GM23338 (cell line): ENCODE measurements at regions not wholly inside any gene's neighbourhood (a gene's known extent, or its start where the extent isn't known, plus 50 kb on each side); places are given as distances from the start of the nearest gene placed in this dataset.
A peak's percentile ranks its signal among the peaks of the same experiment; 100 is the strongest.

Experiments
- ATAC-seq: fragments of 200-7000 bp; cut with Tn5 transposase; 3 replicates; pipeline ENCODE4 v1.9.1; 2020
- DNase-seq: peaks from one replicate; pipeline ENCODE4 v3.0.0-alpha.2; 2015; ENCODE audit warnings: low spot score
- H2AFZ ChIP-seq: fragments of 200-600 bp; sonication (generic); 2 replicates; pipeline ENCODE4 v1.8.0; 2016; ENCODE audit warnings: antibody characterized with exemption, mild to moderate bottlenecking, moderate library complexity
- H3F3A ChIP-seq: fragments of 200-600 bp; sonication (generic); replicated peaks from 2 replicates; pipeline ENCODE4 v1.8.0; 2017; ENCODE audit warnings: antibody characterized with exemption, mixed run types, low read depth
- H3K27ac ChIP-seq: fragments of 200-600 bp; sonication (generic); 2 replicates; pipeline ENCODE4 v1.6.1; 2016; ENCODE audit warnings: low read depth
- H3K27me3 ChIP-seq: fragments of 200-600 bp; sonication (generic); 2 replicates; pipeline ENCODE4 v1.8.0; 2016; ENCODE audit warnings: mild to moderate bottlenecking, mixed run types, moderate library complexity; ENCODE audit not compliant: insufficient read depth
- H3K36me3 ChIP-seq: fragments of 200-600 bp; sonication (generic); 2 replicates; pipeline ENCODE4 v1.8.0; 2016; ENCODE audit warnings: mild to moderate bottlenecking; ENCODE audit not compliant: insufficient read depth
- H3K4me1 ChIP-seq: fragments of 200-600 bp; sonication (generic); 2 replicates; pipeline ENCODE4 v1.8.0; 2016; ENCODE audit warnings: mild to moderate bottlenecking, moderate library complexity; ENCODE audit not compliant: insufficient read depth
- H3K4me2 ChIP-seq: fragments of 200-600 bp; sonication (generic); 2 replicates; pipeline ENCODE4 v1.7.1; 2017; ENCODE audit warnings: mixed run types
- H3K4me3 ChIP-seq: fragments of 200-600 bp; sonication (generic); 2 replicates; pipeline ENCODE4 v1.6.1; 2016; ENCODE audit warnings: mixed run types
- H3K79me2 ChIP-seq: fragments of 200-600 bp; sonication (generic); replicated peaks from 2 replicates; pipeline ENCODE4 v1.8.0; 2017; ENCODE audit warnings: mild to moderate bottlenecking; ENCODE audit not compliant: insufficient read depth
- H3K9me2 ChIP-seq: fragments of 200-600 bp; sonication (generic); 2 replicates; pipeline ENCODE4 v1.8.0; 2017; ENCODE audit not compliant: insufficient read depth
- H4K20me1 ChIP-seq: fragments of 200-600 bp; sonication (generic); replicated peaks from 2 replicates; pipeline ENCODE4 v1.8.0; 2017; ENCODE audit warnings: mild to moderate bottlenecking; ENCODE audit not compliant: insufficient read depth
- H3K27ac Mint-ChIP-seq: 2 replicates; pipeline ENCODE4 v1.8.0; 2020; ENCODE audit warnings: inconsistent platforms, mild to moderate bottlenecking, moderate library complexity, mixed read lengths
- H3K27me3 Mint-ChIP-seq: 3 replicates; pipeline ENCODE4 v1.8.0; 2022; ENCODE audit warnings: low read depth, mild to moderate bottlenecking, moderate library complexity, mixed read lengths, inconsistent platforms; ENCODE audit not compliant: insufficient read depth, poor library complexity
- H3K36me3 Mint-ChIP-seq: 3 replicates; pipeline ENCODE4 v1.8.0; 2021; ENCODE audit warnings: low read depth, mild to moderate bottlenecking, inconsistent platforms, moderate library complexity, mixed read lengths
- H3K4me1 Mint-ChIP-seq: 3 replicates; pipeline ENCODE4 v1.8.0; 2020; ENCODE audit warnings: mild to moderate bottlenecking, inconsistent platforms, mixed read lengths
- H3K4me3 Mint-ChIP-seq: 3 replicates; pipeline ENCODE4 v1.8.0; 2021; ENCODE audit warnings: moderate library complexity, mild to moderate bottlenecking, inconsistent platforms, mixed read lengths
- H3K9me3 Mint-ChIP-seq: 3 replicates; pipeline ENCODE4 v1.8.0; 2020; ENCODE audit warnings: moderate library complexity, mild to moderate bottlenecking, inconsistent platforms, mixed read lengths
- CTCF ChIP-seq, 2 experiments: fragments of 200-600 bp in 1 of 2; sonication (generic) in 1 of 2; conservative IDR thresholded peaks; 2 replicates each; pipeline versions ENCODE4 v1.5.1 to v1.6.1; 2016 to 2017; ENCODE audit warnings: antibody characterized with exemption in 2 of 2, low read depth in 2 of 2, mild to moderate bottlenecking in 2 of 2, moderate library complexity in 1 of 2
- ETS1 ChIP-seq: IDR thresholded peaks from 2 replicates; pipeline ENCODE4 v1.6.1; 2016; ENCODE audit warnings: antibody characterized with exemption
- EZH2phosphoT487 ChIP-seq: fragments of 200-600 bp; sonication (generic); IDR thresholded peaks from one replicate; pipeline ENCODE4 v1.8.1; 2018; ENCODE audit warnings: antibody characterized with exemption; ENCODE audit not compliant: unreplicated experiment
- POLR2AphosphoS5 ChIP-seq: IDR thresholded peaks from 2 replicates; pipeline ENCODE4 v1.6.1; 2016; ENCODE audit warnings: antibody characterized with exemption, low read depth
- REST ChIP-seq: IDR thresholded peaks from one replicate; pipeline ENCODE4 v1.6.1; 2018; ENCODE audit warnings: antibody characterized with exemption; ENCODE audit not compliant: unreplicated experiment
- STAT1 ChIP-seq: IDR thresholded peaks from one replicate; pipeline ENCODE4 v1.6.1; 2016; ENCODE audit warnings: antibody characterized with exemption; ENCODE audit not compliant: unreplicated experiment
- ZNF114 ChIP-seq: fragments of 250-450 bp; sonication (Bioruptor Pico); IDR thresholded peaks from 2 replicates; pipeline ENCODE4 v1.5.0; 2020; ENCODE audit warnings: mild to moderate bottlenecking, moderate library complexity
- ZNF331 ChIP-seq: fragments of 250-450 bp; sonication (Bioruptor Pico); IDR thresholded peaks from 2 replicates; pipeline ENCODE4 v1.5.0; 2020; ENCODE audit warnings: low read depth, mild to moderate bottlenecking, moderate library complexity
- ZNF462 ChIP-seq: fragments of 250-450 bp; sonication (Bioruptor Pico); IDR thresholded peaks from 2 replicates; pipeline ENCODE4 v1.5.0; 2020; ENCODE audit warnings: mild to moderate bottlenecking, moderate library complexity

GRCh38 chr4:151574968-151575367 is 166.0 kb downstream of the FHIP1A start:
- DNase-seq = no peak
- TF ChIP-seq CTCF (conservative IDR thresholded peaks at IDR 0.05; ENCODE audit: low read depth in 2 of 2) (no peak), POLR2AphosphoS5 (no peak), ZNF114 (CRISPR knock-in tag) (no peak), EZH2phosphoT487 (no peak), ETS1 (no peak), REST (no peak), ZNF462 (CRISPR knock-in tag) (no peak), STAT1 (no peak), ZNF331 (CRISPR knock-in tag) (no peak)
- H3K9me3 Mint-ChIP-seq = no peaks in the 10 kb centered on the region
- Histone ChIP-seq H2AFZ (no peak overlapping the region), H3K79me2 (peaks cover 9% of the 10 kb centered on the region), H3F3A (no peaks in the 10 kb centered on the region), H3K4me2 (no peak overlapping the region), H3K4me3 (no peak overlapping the region), H3K27ac (no peak overlapping the region), H3K9me2 (peaks cover 2% of the 10 kb centered on the region; the same call in 1 of the 2 replicates), H4K20me1 (no peaks in the 10 kb centered on the region; the same call in 1 of the 2 replicates), H3K27me3 (no peaks in the 10 kb centered on the region), H3K36me3 (0 out of 2 replicates have a peak, but pooled peaks cover 5% of the 10 kb centered on the region), H3K4me1 (no peaks in the 10 kb centered on the region)
- H3K27me3 Mint-ChIP-seq = peaks cover 5% of the 10 kb centered on the region
- peak overlapping the region; percentile 71; the same call in 1 of the 2 replicates for H3K27ac Mint-ChIP-seq
- no peak for ATAC-seq
- no peak overlapping the region for H3K4me3 Mint-ChIP-seq
- peaks cover 9% of the 10 kb centered on the region; the same call in 2 of the 3 replicates for H3K36me3 Mint-ChIP-seq
- peaks cover 3% of the 10 kb centered on the region; the same call in 2 of the 3 replicates for H3K4me1 Mint-ChIP-seq
